IMR-90 (cell line): ENCODE measurements at regions not wholly inside any gene's neighbourhood (a gene's known extent, or its start where the extent isn't known, plus 50 kb on each side); places are given as distances from the start of the nearest gene placed in this dataset.

ENCODE experiments used
- BHLHE40 ChIP-seq: fragments of 150-350 bp; IDR thresholded peaks from 2 replicates; pipeline ENCODE4 v1.6.1; 2016; ENCODE audit warnings: mild to moderate bottlenecking, low read depth, low read length
- CEBPB ChIP-seq: IDR thresholded peaks from 2 replicates; pipeline ENCODE4 v1.6.1; 2012; ENCODE audit warnings: low read depth, low read length, improper control_type of control experiment
- CHD1 ChIP-seq: IDR thresholded peaks from 2 replicates; pipeline ENCODE4 v1.6.1; 2012; ENCODE audit warnings: low read depth, low read length, improper control_type of control experiment
- CTCF ChIP-seq: conservative IDR thresholded peaks from 2 replicates; pipeline ENCODE4 v1.5.1; 2012; ENCODE audit warnings: mild to moderate bottlenecking, low read depth, low read length, improper control_type of control experiment
- MAFK ChIP-seq: IDR thresholded peaks from 2 replicates; pipeline ENCODE4 v1.6.1; 2012; ENCODE audit warnings: low read depth, low read length, improper control_type of control experiment
- MAZ ChIP-seq: IDR thresholded peaks from 2 replicates; pipeline ENCODE4 v1.6.1; 2012; ENCODE audit warnings: low read depth, mild to moderate bottlenecking, low read length, improper control_type of control experiment, moderate library complexity, borderline replicate concordance
- MXI1 ChIP-seq: IDR thresholded peaks from 2 replicates; pipeline ENCODE4 v1.6.1; 2012; ENCODE audit warnings: low read depth, mild to moderate bottlenecking, low read length, moderate library complexity, borderline replicate concordance
- NFE2L2 ChIP-seq: fragments of 150-350 bp; IDR thresholded peaks from 2 replicates; pipeline ENCODE4 v1.6.1; 2016; ENCODE audit warnings: low read depth, mild to moderate bottlenecking, low read length
- POLR2A ChIP-seq: IDR thresholded peaks from 2 replicates; pipeline ENCODE4 v1.6.1; 2012; ENCODE audit warnings: mild to moderate bottlenecking, low read depth, low read length
- RAD21 ChIP-seq: IDR thresholded peaks from 2 replicates; pipeline ENCODE4 v1.6.1; 2012; ENCODE audit warnings: low read length, improper control_type of control experiment
- RCOR1 ChIP-seq: IDR thresholded peaks from 2 replicates; pipeline ENCODE4 v1.6.1; 2012; ENCODE audit warnings: mild to moderate bottlenecking, low read length, improper control_type of control experiment; ENCODE audit not compliant: insufficient replicate concordance
- RFX5 ChIP-seq: IDR thresholded peaks from 2 replicates; pipeline ENCODE4 v1.8.0; 2012; ENCODE audit warnings: low read depth, mild to moderate bottlenecking, low read length, moderate library complexity
- SMC3 ChIP-seq: fragments of 150-350 bp; IDR thresholded peaks from 2 replicates; pipeline ENCODE4 v1.6.1; 2016; ENCODE audit warnings: low read depth, mild to moderate bottlenecking, antibody characterized with exemption, low read length, moderate library complexity
- USF2 ChIP-seq: fragments of 150-350 bp; IDR thresholded peaks from 2 replicates; pipeline ENCODE4 v1.6.1; 2017; ENCODE audit warnings: mild to moderate bottlenecking, antibody characterized with exemption, low read length, low read depth

- TF ChIP-seq CTCF, result no peak
- no peak for TF ChIP-seq POLR2A
- no peak for TF ChIP-seq RCOR1
- TF ChIP-seq CHD1, result no peak
- no peak for TF ChIP-seq MAZ
- TF ChIP-seq RAD21, result no peak
- no peak for TF ChIP-seq BHLHE40
- TF ChIP-seq SMC3, result no peak
- TF ChIP-seq USF2, result no peak
- no peak for TF ChIP-seq CEBPB
- no peak for TF ChIP-seq NFE2L2
- no peak for TF ChIP-seq MAFK
- no peak for TF ChIP-seq RFX5
- TF ChIP-seq MXI1, result no peak
Measured at GRCh38 chr7:81584667-81585066, 185.2 kb downstream of the HGF start.
